ENCODE measurements at regions not wholly inside any gene's neighbourhood (a gene's known extent, or its start where the extent isn't known, plus 50 kb on each side); places are given as distances from the start of the nearest gene placed in this dataset.

GRCh38 chr2:42979870-42980763 is 187.7 kb upstream of the HAAO start:
- TF ChIP-seq CTCF (IDR thresholded peaks at IDR 0.05) (no peak), POLR2A (IDR thresholded peaks at IDR 0.05) (no peak)
- H3K4me3 ChIP-seq: no peak overlapping the region
- peaks cover 73% of the 10 kb centered on the region for H3K4me1 ChIP-seq
- peak overlapping the region; percentile 50 to 78 (median 72) for H3K27ac ChIP-seq
- DNase-seq (peak in 1 of 4 donors; percentile 6), ATAC-seq (no peak)
- no peaks in the 10 kb centered on the region for H3K9me3 ChIP-seq
- intact Hi-C loops (cut with DNase I): no loop called here
- H3K27me3 ChIP-seq: no peaks in the 10 kb centered on the region
- 57 to 59% methylated on average over 14 to 16 of the region's 16 CpGs for WGBS, 2 donors
- no peaks in the 10 kb centered on the region for H3K36me3 ChIP-seq (replicated peaks in 1 of 2; ENCODE audit: insufficient read depth in 1 of 2, low read depth in 2 of 2)

- no peaks in the 10 kb centered on the region for H3K9me3 ChIP-seq
- peak; percentile 86 for ATAC-seq
- DNase-seq: peak; percentile 82 to 95 (median 92)
- H3K36me3 ChIP-seq (replicated peaks in 1 of 2; ENCODE audit: insufficient read depth in 1 of 2, low read depth in 2 of 2): no peaks in the 10 kb centered on the region
- intact Hi-C loops (cut with DNase I): no loop called here
- TF ChIP-seq CTCF (IDR thresholded peaks at IDR 0.05): peak; percentile 13 to 71 (median 62)
- no peak for TF ChIP-seq POLR2A (IDR thresholded peaks at IDR 0.05)
- H3K4me1 ChIP-seq: peaks cover 73% of the 10 kb centered on the region
- peak overlapping the region; percentile 50 to 78 (median 72) for H3K27ac ChIP-seq
- H3K27me3 ChIP-seq: no peaks in the 10 kb centered on the region
- WGBS, 2 donors: 5 to 16% methylated on average over 5 of the region's 5 CpGs
- H3K4me3 ChIP-seq: no peak overlapping the region
These were observed 187.1 kb upstream of the HAAO start for GRCh38 chr2:42979416-42979869.

- H3K36me3 ChIP-seq (replicated peaks in 1 of 2; ENCODE audit: insufficient read depth in 1 of 2, low read depth in 2 of 2): no peaks in the 10 kb centered on the region
- H3K4me1 ChIP-seq: peaks cover 71% of the 10 kb centered on the region
- no peak overlapping the region for H3K4me3 ChIP-seq
- ATAC-seq (no peak), DNase-seq (peak in 2 of 4 donors; percentile 4 to 14)
- peak overlapping the region; percentile 50 to 78 (median 72) for H3K27ac ChIP-seq
- H3K9me3 ChIP-seq: no peaks in the 10 kb centered on the region
- no peaks in the 10 kb centered on the region for H3K27me3 ChIP-seq
- intact Hi-C loops (cut with DNase I): no loop called here
- TF ChIP-seq POLR2A (IDR thresholded peaks at IDR 0.05) (no peak), CTCF (IDR thresholded peaks at IDR 0.05) (no peak)
- 38 to 48% methylated on average over 7 of the region's 7 CpGs for WGBS, 2 donors
These were observed 186.6 kb upstream of the HAAO start for GRCh38 chr2:42978887-42979415.

GRCh38 chr2:42978175-42978886 is 185.9 kb upstream of the HAAO start:
- intact Hi-C loops (cut with DNase I): no loop called here
- WGBS, 2 donors: 54 to 96% methylated on average over 1 to 5 of the region's 5 CpGs
- Histone ChIP-seq H3K27ac (peak overlapping the region; percentile 50 to 78 (median 72)), H3K4me1 (peaks cover 69% of the 10 kb centered on the region), H3K36me3 (replicated peaks in 1 of 2; ENCODE audit: insufficient read depth in 1 of 2, low read depth in 2 of 2) (no peaks in the 10 kb centered on the region), H3K27me3 (no peaks in the 10 kb centered on the region), H3K4me3 (no peak overlapping the region), H3K9me3 (no peaks in the 10 kb centered on the region)
- no peak for TF ChIP-seq CTCF (IDR thresholded peaks at IDR 0.05)
- no peak for TF ChIP-seq POLR2A (IDR thresholded peaks at IDR 0.05)
- peak; percentile 36 for ATAC-seq
- DNase-seq: peak; percentile 45 to 65 (median 64)

Measured in body of pancreas (tissue), 4 donors.